A549 (cell line): ENCODE measurements at regions not wholly inside any gene's neighbourhood (a gene's known extent, or its start where the extent isn't known, plus 50 kb on each side); places are given as distances from the start of the nearest gene placed in this dataset.

ENCODE experiments used
- ATAC-seq, 2 experiments: fragments of 200-7000 bp in 1 of 2; fragments of >200 bp in 1 of 2; cut with Nextera tagmentation in 1 of 2; cut with Tn5 transposase in 1 of 2; 3 replicates each; pipeline versions ENCODE4 v1.8.0 to v1.9.1; 2018 to 2020; ENCODE audit warnings: mild to moderate bottlenecking in 1 of 2, moderate library complexity in 1 of 2
- CTCF ChIA-PET: fragments of 300-600 bp; sonication (Branson Sonifier 250); formaldehyde crosslinking; extraction: SDS; loops from one replicate; lab custom pipeline; 2021; ENCODE audit warnings: antibody characterized with exemption, inconsistent platforms; lab: Yijun Ruan, JAX
- POLR2A ChIA-PET: fragments of 350-600 bp; formaldehyde crosslinking; extraction: SDS; loops from one replicate; lab custom pipeline; 2021; ENCODE audit warnings: antibody characterized with exemption, inconsistent platforms; lab: Yijun Ruan, JAX
- DNase-seq, 2 experiments: peaks; one replicate each; pipeline versions ENCODE4 v3.0.0 to v3.0.0-alpha.2; 2011 to 2016; ENCODE audit warnings: low read depth in 1 of 2, low spot score in 1 of 2
- FAIRE-seq: peaks from 2 replicates; lab custom pipeline; 2011; peaks lifted over from hg19 to GRCh38; lab: Jason Lieb, UNC
- H3K27ac ChIP-seq, 2 experiments: fragments of >200 bp; sonication (Bioruptor Twin); formaldehyde crosslinking; 3 replicates each; pipeline ENCODE4 v1.5.1; 2016 to 2017
- H3K4me1 ChIP-seq: fragments of >200 bp; sonication (Bioruptor Twin); formaldehyde crosslinking; 3 replicates; pipeline ENCODE4 v1.6.1; 2016
- H3K4me2 ChIP-seq: fragments of >200 bp; sonication (Bioruptor Twin); formaldehyde crosslinking; 3 replicates; pipeline ENCODE4 v1.6.1; 2016
- H3K4me3 ChIP-seq: fragments of >200 bp; sonication (Bioruptor Twin); formaldehyde crosslinking; 3 replicates; pipeline ENCODE4 v1.5.1; 2016
- H3K9me3 ChIP-seq: fragments of >200 bp; sonication (Bioruptor Twin); formaldehyde crosslinking; 3 replicates; pipeline ENCODE4 v1.6.1; 2016
- CBX8 ChIP-seq: fragments of 200-600 bp; sonication (generic); IDR thresholded peaks from 2 replicates; pipeline ENCODE4 v1.6.1; 2016
- CHD4 ChIP-seq: fragments of 200-600 bp; sonication (generic); IDR thresholded peaks from 2 replicates; pipeline ENCODE4 v1.6.1; 2016; ENCODE audit warnings: antibody characterized with exemption, mild to moderate bottlenecking, borderline replicate concordance
- EHMT2 ChIP-seq: fragments of 200-600 bp; sonication (generic); IDR thresholded peaks from 2 replicates; pipeline ENCODE4 v1.6.1; 2016; ENCODE audit warnings: antibody characterized with exemption, low read depth, mild to moderate bottlenecking, moderate library complexity
- FOSB ChIP-seq: fragments of 250-450 bp; sonication (Bioruptor Pico); IDR thresholded peaks from 2 replicates; pipeline ENCODE4 v1.5.0; 2020; ENCODE audit warnings: mild to moderate bottlenecking, moderate library complexity
- FOSL2 ChIP-seq, 2 experiments: fragments of 450-650 bp in 1 of 2; fragments of >200 bp in 1 of 2; sonication (Bioruptor Twin) in 1 of 2; formaldehyde crosslinking; IDR thresholded peaks; 2 replicates each; pipeline versions ENCODE4 v1.5.0 to v1.6.1; 2016 to 2020; ENCODE audit warnings: mild to moderate bottlenecking in 1 of 2, moderate library complexity in 1 of 2
- HOXB13 ChIP-seq: fragments of 250-450 bp; sonication (Bioruptor Pico); IDR thresholded peaks from 2 replicates; pipeline ENCODE4 v1.5.0; 2020; ENCODE audit warnings: low read depth, mild to moderate bottlenecking, moderate library complexity
- JUN ChIP-seq, 2 experiments: fragments of >200 bp; sonication (Bioruptor Twin); formaldehyde crosslinking; IDR thresholded peaks; 2 replicates in 1 of 2; 3 replicates in 1 of 2; pipeline ENCODE4 v1.6.1; 2016 to 2017
- MAFK ChIP-seq: fragments of 450-650 bp; IDR thresholded peaks from 2 replicates; pipeline ENCODE4 v1.6.1; 2014; ENCODE audit not compliant: partially characterized antibody
- MAZ ChIP-seq: fragments of 150-350 bp; IDR thresholded peaks from 2 replicates; pipeline ENCODE4 v1.6.1; 2014; ENCODE audit warnings: antibody characterized with exemption, low read depth, low read length, borderline replicate concordance
- NFE2L2 ChIP-seq: fragments of 150-350 bp; conservative IDR thresholded peaks from 2 replicates; pipeline ENCODE4 v1.6.1; 2014; ENCODE audit warnings: low read length
- NPAS2 ChIP-seq: fragments of 250-450 bp; sonication (Bioruptor Pico); IDR thresholded peaks from 2 replicates; pipeline ENCODE4 v1.8.0; 2022; ENCODE audit warnings: mild to moderate bottlenecking, moderate library complexity, borderline replicate concordance
- RNF2 ChIP-seq: fragments of 200-600 bp; sonication (generic); IDR thresholded peaks from 2 replicates; pipeline ENCODE4 v1.6.1; 2016; ENCODE audit warnings: low read depth, mild to moderate bottlenecking, antibody characterized with exemption, moderate library complexity, borderline replicate concordance
- SMC3 ChIP-seq: fragments of >200 bp; sonication (Bioruptor Twin); formaldehyde crosslinking; IDR thresholded peaks from 3 replicates; pipeline ENCODE4 v1.6.1; 2018; ENCODE audit warnings: inconsistent platforms
- SREBF2 ChIP-seq: fragments of 450-650 bp; IDR thresholded peaks from 2 replicates; pipeline ENCODE4 v1.6.1; 2014; ENCODE audit warnings: mild to moderate bottlenecking, moderate library complexity
- ZC3H11A ChIP-seq: fragments of 450-650 bp; IDR thresholded peaks from 2 replicates; pipeline ENCODE4 v1.6.1; 2014; ENCODE audit warnings: antibody characterized with exemption, mild to moderate bottlenecking
- ZSCAN20 ChIP-seq: fragments of 250-450 bp; sonication (Bioruptor Pico); IDR thresholded peaks from 2 replicates; pipeline ENCODE4 v1.8.0; 2022; ENCODE audit warnings: mild to moderate bottlenecking, moderate library complexity
- WGBS: methylation state at CpG from one replicate; pipeline ENCODE4 v1.1.6; 2017; ENCODE audit errors: missing lambda C conversion rate; 5-methylcytosine and 5-hydroxymethylcytosine counted together
- TF ChIP-seq, protein P1 (sequence below): fragments of 250-450 bp; sonication (Bioruptor Pico); IDR thresholded peaks from 2 replicates; pipeline ENCODE4 v1.5.0; 2021; ENCODE audit warnings: mild to moderate bottlenecking, moderate library complexity, borderline replicate concordance
- TF ChIP-seq, protein P2 (sequence below): fragments of 250-450 bp; sonication (Bioruptor Pico); IDR thresholded peaks from 2 replicates; pipeline ENCODE4 v1.5.0; 2020; ENCODE audit warnings: low read depth, mild to moderate bottlenecking, moderate library complexity
- TF ChIP-seq, protein P3 (sequence below): fragments of >200 bp; sonication (Bioruptor Twin); formaldehyde crosslinking; IDR thresholded peaks from 3 replicates; pipeline ENCODE4 v1.5.1; 2016
- TF ChIP-seq, protein P4 (sequence below): fragments of >200 bp; sonication (Bioruptor Twin); formaldehyde crosslinking; IDR thresholded peaks from 2 replicates; pipeline ENCODE4 v1.6.1; 2016
- TF ChIP-seq, protein P5 (sequence below): IDR thresholded peaks from 2 replicates; pipeline ENCODE4 v1.6.1; 2012; ENCODE audit warnings: low read depth, borderline replicate concordance
- TF ChIP-seq, protein P6 (sequence below): IDR thresholded peaks from 2 replicates; pipeline ENCODE4 v1.6.1; 2012
- TF ChIP-seq, protein P7 (sequence below): IDR thresholded peaks from 2 replicates; pipeline ENCODE4 v1.6.1; 2012

DNA sequence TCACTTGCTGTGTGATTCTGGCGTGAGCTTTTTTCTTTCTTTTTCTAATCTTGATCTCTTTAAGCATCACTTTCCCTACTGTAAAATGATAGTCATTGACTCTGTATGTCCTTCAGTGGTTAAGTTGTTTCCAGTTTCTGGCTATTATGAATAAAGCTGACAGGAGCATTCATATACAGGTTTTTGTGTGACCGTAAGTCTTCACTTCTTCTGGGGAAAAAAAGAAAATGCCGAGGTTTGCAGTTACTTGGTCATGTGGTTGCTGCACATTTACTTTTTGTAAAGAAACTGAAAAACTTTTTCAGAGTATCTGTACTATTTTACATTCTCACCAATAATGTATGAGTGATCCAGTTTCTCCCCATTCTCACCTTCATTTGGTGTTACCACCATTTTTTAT, 247.4 kb upstream of the RBMS3 start:
- no peak for DNase-seq
- POLR2A ChIA-PET, result no interaction called here
- H3K4me1 ChIP-seq, result no peaks in the 10 kb centered on the region
- CTCF ChIA-PET, result no interaction called here
- 85% methylated on average over 3 of the region's 3 CpGs for WGBS
- H3K27ac ChIP-seq, result no peak overlapping the region
- no peak for ATAC-seq
- FAIRE-seq, result no peak
- H3K4me2 ChIP-seq, result no peak overlapping the region
- H3K4me3 ChIP-seq, result no peak overlapping the region
- no peak for TF ChIP-seq ZC3H11A
- TF ChIP-seq MAFK, result peak; percentile 74
- H3K9me3 ChIP-seq, result no peaks in the 10 kb centered on the region

DNA sequence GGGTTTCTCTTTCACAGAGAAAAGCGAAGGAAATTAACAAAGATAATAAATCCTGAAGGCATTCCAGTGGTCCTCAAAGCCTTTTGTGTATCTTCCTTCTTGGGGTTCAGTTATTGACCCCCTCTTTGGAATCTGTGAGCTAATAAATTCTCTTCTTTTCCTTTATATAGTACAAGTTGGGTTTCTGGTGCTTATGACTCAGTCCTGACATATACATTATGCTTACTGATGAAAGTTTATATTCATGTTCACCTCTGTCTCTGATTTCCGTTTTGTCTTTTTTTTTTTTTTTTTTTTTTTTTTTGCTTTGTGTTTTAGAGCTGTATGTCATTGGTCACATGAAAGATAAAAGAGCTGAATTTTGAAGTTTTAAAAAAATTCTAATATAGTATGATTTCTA, 230.7 kb upstream of the RBMS3 start:
- CTCF ChIA-PET, result no interaction called here
- Histone ChIP-seq H3K4me2 (no peak overlapping the region), H3K9me3 (peaks cover 3% of the 10 kb centered on the region; the same call in 1 of the 3 replicates), H3K27ac (no peak overlapping the region), H3K4me3 (no peak overlapping the region), H3K4me1 (no peaks in the 10 kb centered on the region)
- WGBS, result 16% methylated on average over 2 of the region's 2 CpGs
- TF ChIP-seq HOXB13 (CRISPR knock-in tag), result no peak
- no peak for TF ChIP-seq ZSCAN20 (CRISPR knock-in tag)
- no peak for TF ChIP-seq NPAS2 (CRISPR knock-in tag)
- no peak for TF ChIP-seq NFE2L2
- TF ChIP-seq, protein P1, sequence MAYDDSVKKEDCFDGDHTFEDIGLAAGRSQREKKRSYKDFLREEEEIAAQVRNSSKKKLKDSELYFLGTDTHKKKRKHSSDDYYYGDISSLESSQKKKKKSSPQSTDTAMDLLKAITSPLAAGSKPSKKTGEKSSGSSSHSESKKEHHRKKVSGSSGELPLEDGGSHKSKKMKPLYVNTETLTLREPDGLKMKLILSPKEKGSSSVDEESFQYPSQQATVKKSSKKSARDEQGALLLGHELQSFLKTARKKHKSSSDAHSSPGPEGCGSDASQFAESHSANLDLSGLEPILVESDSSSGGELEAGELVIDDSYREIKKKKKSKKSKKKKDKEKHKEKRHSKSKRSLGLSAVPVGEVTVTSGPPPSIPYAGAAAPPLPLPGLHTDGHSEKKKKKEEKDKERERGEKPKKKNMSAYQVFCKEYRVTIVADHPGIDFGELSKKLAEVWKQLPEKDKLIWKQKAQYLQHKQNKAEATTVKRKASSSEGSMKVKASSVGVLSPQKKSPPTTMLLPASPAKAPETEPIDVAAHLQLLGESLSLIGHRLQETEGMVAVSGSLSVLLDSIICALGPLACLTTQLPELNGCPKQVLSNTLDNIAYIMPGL (CRISPR knock-in tag), result no peak
- no peak for TF ChIP-seq CBX8
- no peak for TF ChIP-seq ZC3H11A
- TF ChIP-seq FOSL2 (IDR thresholded peaks at IDR 0.05), result no peak
- no peak for TF ChIP-seq FOSL2 (CRISPR knock-in tag; IDR thresholded peaks at IDR 0.05)
- TF ChIP-seq, protein P2, sequence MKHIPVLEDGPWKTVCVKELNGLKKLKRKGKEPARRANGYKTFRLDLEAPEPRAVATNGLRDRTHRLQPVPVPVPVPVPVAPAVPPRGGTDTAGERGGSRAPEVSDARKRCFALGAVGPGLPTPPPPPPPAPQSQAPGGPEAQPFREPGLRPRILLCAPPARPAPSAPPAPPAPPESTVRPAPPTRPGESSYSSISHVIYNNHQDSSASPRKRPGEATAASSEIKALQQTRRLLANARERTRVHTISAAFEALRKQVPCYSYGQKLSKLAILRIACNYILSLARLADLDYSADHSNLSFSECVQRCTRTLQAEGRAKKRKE (CRISPR knock-in tag), result no peak
- TF ChIP-seq SREBF2, result no peak
- TF ChIP-seq FOSB (CRISPR knock-in tag), result no peak
- TF ChIP-seq, protein P3, sequence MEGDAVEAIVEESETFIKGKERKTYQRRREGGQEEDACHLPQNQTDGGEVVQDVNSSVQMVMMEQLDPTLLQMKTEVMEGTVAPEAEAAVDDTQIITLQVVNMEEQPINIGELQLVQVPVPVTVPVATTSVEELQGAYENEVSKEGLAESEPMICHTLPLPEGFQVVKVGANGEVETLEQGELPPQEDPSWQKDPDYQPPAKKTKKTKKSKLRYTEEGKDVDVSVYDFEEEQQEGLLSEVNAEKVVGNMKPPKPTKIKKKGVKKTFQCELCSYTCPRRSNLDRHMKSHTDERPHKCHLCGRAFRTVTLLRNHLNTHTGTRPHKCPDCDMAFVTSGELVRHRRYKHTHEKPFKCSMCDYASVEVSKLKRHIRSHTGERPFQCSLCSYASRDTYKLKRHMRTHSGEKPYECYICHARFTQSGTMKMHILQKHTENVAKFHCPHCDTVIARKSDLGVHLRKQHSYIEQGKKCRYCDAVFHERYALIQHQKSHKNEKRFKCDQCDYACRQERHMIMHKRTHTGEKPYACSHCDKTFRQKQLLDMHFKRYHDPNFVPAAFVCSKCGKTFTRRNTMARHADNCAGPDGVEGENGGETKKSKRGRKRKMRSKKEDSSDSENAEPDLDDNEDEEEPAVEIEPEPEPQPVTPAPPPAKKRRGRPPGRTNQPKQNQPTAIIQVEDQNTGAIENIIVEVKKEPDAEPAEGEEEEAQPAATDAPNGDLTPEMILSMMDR, result no peak
- no peak for TF ChIP-seq SMC3
- no peak for TF ChIP-seq MAZ
- TF ChIP-seq, protein P4, sequence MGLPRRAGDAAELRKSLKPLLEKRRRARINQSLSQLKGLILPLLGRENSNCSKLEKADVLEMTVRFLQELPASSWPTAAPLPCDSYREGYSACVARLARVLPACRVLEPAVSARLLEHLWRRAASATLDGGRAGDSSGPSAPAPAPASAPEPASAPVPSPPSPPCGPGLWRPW, result no peak
- TF ChIP-seq RNF2, result no peak
- TF ChIP-seq, protein P5, sequence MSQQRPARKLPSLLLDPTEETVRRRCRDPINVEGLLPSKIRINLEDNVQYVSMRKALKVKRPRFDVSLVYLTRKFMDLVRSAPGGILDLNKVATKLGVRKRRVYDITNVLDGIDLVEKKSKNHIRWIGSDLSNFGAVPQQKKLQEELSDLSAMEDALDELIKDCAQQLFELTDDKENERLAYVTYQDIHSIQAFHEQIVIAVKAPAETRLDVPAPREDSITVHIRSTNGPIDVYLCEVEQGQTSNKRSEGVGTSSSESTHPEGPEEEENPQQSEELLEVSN, result no peak
- no peak for ATAC-seq
- POLR2A ChIA-PET, result interaction anchor here (0.6 kb wide), 1 partner anchor 170 kb away, joined by 4 read pairs; no protein-coding TSS in a partner anchor
- FAIRE-seq, result no peak
- DNase-seq, result no peak

DNA sequence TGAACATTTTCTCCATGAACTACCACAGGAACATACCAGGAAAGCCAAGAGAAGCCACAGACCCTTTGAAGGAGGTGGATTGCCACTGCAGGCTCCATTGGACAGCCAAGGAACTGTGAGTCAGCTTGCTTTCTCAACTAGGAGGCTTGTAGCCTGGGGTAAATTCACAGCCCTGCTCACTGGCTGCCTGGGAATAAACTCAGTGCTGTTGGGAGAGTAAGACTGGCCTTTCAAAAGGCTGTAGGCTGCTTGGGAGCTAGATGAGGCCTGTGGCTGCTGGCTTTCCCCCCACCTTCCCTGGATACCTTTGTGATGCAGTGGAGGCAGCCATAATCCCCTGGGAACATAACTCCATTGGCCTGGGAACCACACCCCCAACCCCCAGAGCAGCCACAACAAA, 223.5 kb upstream of the RBMS3 start:
- DNase-seq (no peak), ATAC-seq (no peak), FAIRE-seq (no peak)
- POLR2A ChIA-PET, result no interaction called here
- Histone ChIP-seq H3K9me3 (peaks cover 2% of the 10 kb centered on the region; the same call in 1 of the 3 replicates), H3K4me2 (no peak overlapping the region), H3K4me3 (no peak overlapping the region), H3K27ac (no peak overlapping the region)
- TF ChIP-seq CHD4, result no peak
- no peak for TF ChIP-seq NPAS2 (CRISPR knock-in tag)
- TF ChIP-seq, protein P5, result no peak
- TF ChIP-seq MAFK, result no peak
- TF ChIP-seq EHMT2, result no peak
- TF ChIP-seq, protein P6, sequence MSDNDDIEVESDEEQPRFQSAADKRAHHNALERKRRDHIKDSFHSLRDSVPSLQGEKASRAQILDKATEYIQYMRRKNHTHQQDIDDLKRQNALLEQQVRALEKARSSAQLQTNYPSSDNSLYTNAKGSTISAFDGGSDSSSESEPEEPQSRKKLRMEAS, result no peak
- no peak for TF ChIP-seq CBX8
- TF ChIP-seq, protein P7, sequence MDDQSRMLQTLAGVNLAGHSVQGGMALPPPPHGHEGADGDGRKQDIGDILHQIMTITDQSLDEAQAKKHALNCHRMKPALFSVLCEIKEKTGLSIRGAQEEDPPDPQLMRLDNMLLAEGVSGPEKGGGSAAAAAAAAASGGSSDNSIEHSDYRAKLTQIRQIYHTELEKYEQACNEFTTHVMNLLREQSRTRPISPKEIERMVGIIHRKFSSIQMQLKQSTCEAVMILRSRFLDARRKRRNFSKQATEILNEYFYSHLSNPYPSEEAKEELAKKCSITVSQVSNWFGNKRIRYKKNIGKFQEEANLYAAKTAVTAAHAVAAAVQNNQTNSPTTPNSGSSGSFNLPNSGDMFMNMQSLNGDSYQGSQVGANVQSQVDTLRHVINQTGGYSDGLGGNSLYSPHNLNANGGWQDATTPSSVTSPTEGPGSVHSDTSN, result no peak
- no peak for TF ChIP-seq JUN (IDR thresholded peaks at IDR 0.05)
- TF ChIP-seq, all 56 proteins: peak for 0
- no peaks in the 10 kb centered on the region for H3K4me1 ChIP-seq
- CTCF ChIA-PET, result no interaction called here
